Neural cell (in vitro differentiated cells): ENCODE measurements at regions not wholly inside any gene's neighbourhood (a gene's known extent, or its start where the extent isn't known, plus 50 kb on each side); places are given as distances from the start of the nearest gene placed in this dataset.

Source experiments
- H2AFZ ChIP-seq: fragments of 200-600, 300-800 bp; sonication (generic), shearing (Covaris generic); 2 replicates; pipeline ENCODE4 v1.6.0; 2014; ENCODE audit warnings: low read depth, mild to moderate bottlenecking, antibody characterized with exemption, low read length, moderate library complexity
- H3F3A ChIP-seq: fragments of 200-600 bp; shearing (Covaris generic); 2 replicates; pipeline ENCODE4 v1.6.1; 2016; ENCODE audit warnings: mild to moderate bottlenecking, moderate library complexity, mixed read lengths, antibody characterized with exemption, low read length; ENCODE audit not compliant: insufficient read depth, poor library complexity, severe bottlenecking
- H3K27ac ChIP-seq: fragments of 200-600, 300-800 bp; sonication (generic), shearing (Covaris generic); 2 replicates; pipeline ENCODE4 v1.5.1; 2014; ENCODE audit warnings: mild to moderate bottlenecking, low read length, moderate library complexity
- H3K27me3 ChIP-seq: fragments of 300-800, 200-600 bp; sonication (generic), shearing (Covaris generic); 2 replicates; pipeline ENCODE4 v1.6.0; 2014; ENCODE audit warnings: mild to moderate bottlenecking, low read depth, low read length, moderate library complexity; ENCODE audit not compliant: insufficient read depth
- H3K36me3 ChIP-seq: fragments of 300-800, 200-600 bp; sonication (generic), shearing (Covaris generic); 2 replicates; pipeline ENCODE4 v1.5.1; 2014; ENCODE audit warnings: mild to moderate bottlenecking, antibody characterized with exemption, low read length, moderate library complexity; ENCODE audit not compliant: insufficient read depth
- H3K4me2 ChIP-seq: fragments of 300-800, 200-600 bp; sonication (generic), shearing (Covaris generic); 2 replicates; pipeline ENCODE4 v1.6.0; 2014; ENCODE audit warnings: mild to moderate bottlenecking, low read length
- H3K4me3 ChIP-seq: fragments of 300-800, 200-600 bp; sonication (generic), shearing (Covaris generic); 2 replicates; pipeline ENCODE4 v1.5.1; 2014; ENCODE audit warnings: mild to moderate bottlenecking, low read length, moderate library complexity
- H3K79me2 ChIP-seq: fragments of 200-600 bp; shearing (Covaris generic); replicated peaks from 2 replicates; pipeline ENCODE4 v1.6.0; 2014; ENCODE audit warnings: mild to moderate bottlenecking, low read length, moderate library complexity; ENCODE audit not compliant: insufficient read depth
- H3K9ac ChIP-seq: fragments of 300-800, 200-600 bp; sonication (generic), shearing (Covaris generic); 2 replicates; pipeline ENCODE4 v1.6.1; 2016; ENCODE audit warnings: mild to moderate bottlenecking, low read length, mixed read lengths
- H3K9me2 ChIP-seq: fragments of 200-600 bp; shearing (Covaris generic); 2 replicates; pipeline ENCODE4 v1.6.1; 2016; ENCODE audit warnings: mild to moderate bottlenecking, low read length, mixed read lengths; ENCODE audit not compliant: insufficient read depth
- H3K9me3 ChIP-seq: fragments of 200-600, 300-800 bp; sonication (generic), shearing (Covaris generic); 2 replicates; pipeline ENCODE4 v1.6.1; 2016; ENCODE audit warnings: mild to moderate bottlenecking, mixed run types, low read length, moderate library complexity, mixed read lengths
- H4K20me1 ChIP-seq: fragments of 200-600 bp; shearing (Covaris generic); 2 replicates; pipeline ENCODE4 v1.6.1; 2016; ENCODE audit warnings: mild to moderate bottlenecking, mixed run types; ENCODE audit not compliant: insufficient read depth
- CTCF ChIP-seq: fragments of 450-650 bp; IDR thresholded peaks from 2 replicates; pipeline ENCODE4 v1.5.1; 2014; ENCODE audit warnings: antibody characterized with exemption, mild to moderate bottlenecking, moderate library complexity; ENCODE audit not compliant: poor library complexity, severe bottlenecking
- EP300 ChIP-seq: fragments of 450-650 bp; conservative IDR thresholded peaks from 2 replicates; pipeline ENCODE4 v1.6.1; 2014; ENCODE audit warnings: antibody characterized with exemption, mild to moderate bottlenecking, moderate library complexity; ENCODE audit not compliant: poor library complexity, severe bottlenecking
- EZH2 ChIP-seq: fragments of 200-600, 300-800 bp; shearing (Covaris generic), sonication (generic); IDR thresholded peaks from 2 replicates; pipeline ENCODE4 v1.6.1; 2014; ENCODE audit warnings: antibody characterized with exemption, low read length, borderline replicate concordance, mild to moderate bottlenecking; ENCODE audit not compliant: insufficient read depth, poor library complexity, severe bottlenecking
- MXI1 ChIP-seq: fragments of 450-650 bp; conservative IDR thresholded peaks from 2 replicates; pipeline ENCODE4 v1.6.1; 2014; ENCODE audit warnings: antibody characterized with exemption, mild to moderate bottlenecking; ENCODE audit not compliant: poor library complexity, severe bottlenecking
- POLR2AphosphoS5 ChIP-seq: IDR thresholded peaks from 2 replicates; pipeline ENCODE4 v1.6.1; 2012
- RAD21 ChIP-seq: fragments of 450-650 bp; conservative IDR thresholded peaks from 2 replicates; pipeline ENCODE4 v1.6.1; 2014; ENCODE audit warnings: antibody characterized with exemption, mild to moderate bottlenecking, moderate library complexity
- REST ChIP-seq: IDR thresholded peaks from 2 replicates; pipeline ENCODE4 v1.6.1; 2012; ENCODE audit warnings: borderline replicate concordance
- SMC3 ChIP-seq: fragments of 450-650 bp; conservative IDR thresholded peaks from 2 replicates; pipeline ENCODE4 v1.6.1; 2014; ENCODE audit warnings: antibody characterized with exemption, mild to moderate bottlenecking, moderate library complexity; ENCODE audit not compliant: poor library complexity
- TAF1 ChIP-seq: IDR thresholded peaks from 2 replicates; pipeline ENCODE4 v1.6.1; 2012; ENCODE audit warnings: low read depth

- Histone ChIP-seq H3K9me3 (no peaks in the 10 kb centered on the region), H3K9ac (no peak overlapping the region), H4K20me1 (no peaks in the 10 kb centered on the region), H3K4me3 (no peak overlapping the region), H3K4me2 (no peak overlapping the region), H2AFZ (no peak overlapping the region), H3K36me3 (no peaks in the 10 kb centered on the region), H3K79me2 (no peaks in the 10 kb centered on the region), H3K27ac (no peak overlapping the region), H3F3A (peaks cover 4% of the 10 kb centered on the region), H3K9me2 (no peaks in the 10 kb centered on the region), H3K27me3 (no peaks in the 10 kb centered on the region)
- TF ChIP-seq SMC3 (no peak), EP300 (no peak), RAD21 (no peak), TAF1 (no peak), EZH2 (no peak), CTCF (no peak), POLR2AphosphoS5 (no peak), MXI1 (no peak), REST (no peak)
Measured at GRCh38 chr10:2948127-2948854, 119.1 kb upstream of the PFKP start.

GRCh38 chr10:2944788-2945187, 122.6 kb upstream of the PFKP start:
- no peak overlapping the region for H3K4me3 ChIP-seq
- no peak overlapping the region for H2AFZ ChIP-seq
- no peaks in the 10 kb centered on the region for H3K9me3 ChIP-seq
- H3K4me2 ChIP-seq: no peak overlapping the region
- no peak overlapping the region for H3K9ac ChIP-seq
- no peaks in the 10 kb centered on the region for H3K36me3 ChIP-seq
- no peak overlapping the region for H3K27ac ChIP-seq
- H3K79me2 ChIP-seq: no peaks in the 10 kb centered on the region
- no peaks in the 10 kb centered on the region for H3F3A ChIP-seq
- no peaks in the 10 kb centered on the region for H3K9me2 ChIP-seq
- no peaks in the 10 kb centered on the region for H4K20me1 ChIP-seq
- H3K27me3 ChIP-seq: no peaks in the 10 kb centered on the region
- TF ChIP-seq SMC3 (no peak), POLR2AphosphoS5 (no peak)
